DOHH2 (cell line): ENCODE measurements at regions not wholly inside any gene's neighbourhood (a gene's known extent, or its start where the extent isn't known, plus 50 kb on each side); places are given as distances from the start of the nearest gene placed in this dataset.

Experiments used
- EZH2phosphoT487 ChIP-seq: fragments of 200-600 bp; sonication (generic); IDR thresholded peaks from 2 replicates; pipeline ENCODE4 v1.6.1; 2017; ENCODE audit warnings: borderline replicate concordance, mild to moderate bottlenecking, antibody characterized with exemption, low read length, moderate library complexity, mixed read lengths
- TF ChIP-seq, protein P1 (sequence below): fragments of 200-600 bp; sonication (generic); IDR thresholded peaks from one replicate; pipeline ENCODE4 v1.5.1; 2014; ENCODE audit warnings: antibody characterized with exemption, mild to moderate bottlenecking, low read depth, low read length; ENCODE audit not compliant: poor library complexity, severe bottlenecking

DNA sequence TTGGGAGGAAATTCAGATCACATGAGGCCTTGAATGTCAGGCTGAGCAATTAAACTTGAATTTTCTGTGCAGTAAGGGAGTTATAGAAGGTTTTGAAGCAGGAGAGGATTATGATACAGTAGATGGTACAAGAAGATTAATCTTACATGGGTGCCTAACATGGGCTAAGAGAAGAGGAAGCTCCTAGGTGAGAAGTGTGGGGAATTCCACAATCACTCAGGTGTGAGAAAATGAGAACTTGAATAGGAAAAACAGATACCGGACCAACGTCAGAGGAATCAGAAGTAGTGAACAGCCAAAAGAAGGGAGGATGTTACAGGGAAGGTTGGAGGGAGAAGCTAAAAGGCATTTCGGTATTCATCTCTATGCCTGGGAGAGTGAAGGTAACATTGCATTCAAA, 250.7 kb upstream of the SLC35B3 start:
- no peak for TF ChIP-seq EZH2phosphoT487
- TF ChIP-seq, protein P1, sequence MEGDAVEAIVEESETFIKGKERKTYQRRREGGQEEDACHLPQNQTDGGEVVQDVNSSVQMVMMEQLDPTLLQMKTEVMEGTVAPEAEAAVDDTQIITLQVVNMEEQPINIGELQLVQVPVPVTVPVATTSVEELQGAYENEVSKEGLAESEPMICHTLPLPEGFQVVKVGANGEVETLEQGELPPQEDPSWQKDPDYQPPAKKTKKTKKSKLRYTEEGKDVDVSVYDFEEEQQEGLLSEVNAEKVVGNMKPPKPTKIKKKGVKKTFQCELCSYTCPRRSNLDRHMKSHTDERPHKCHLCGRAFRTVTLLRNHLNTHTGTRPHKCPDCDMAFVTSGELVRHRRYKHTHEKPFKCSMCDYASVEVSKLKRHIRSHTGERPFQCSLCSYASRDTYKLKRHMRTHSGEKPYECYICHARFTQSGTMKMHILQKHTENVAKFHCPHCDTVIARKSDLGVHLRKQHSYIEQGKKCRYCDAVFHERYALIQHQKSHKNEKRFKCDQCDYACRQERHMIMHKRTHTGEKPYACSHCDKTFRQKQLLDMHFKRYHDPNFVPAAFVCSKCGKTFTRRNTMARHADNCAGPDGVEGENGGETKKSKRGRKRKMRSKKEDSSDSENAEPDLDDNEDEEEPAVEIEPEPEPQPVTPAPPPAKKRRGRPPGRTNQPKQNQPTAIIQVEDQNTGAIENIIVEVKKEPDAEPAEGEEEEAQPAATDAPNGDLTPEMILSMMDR = no peak
